Heart left ventricle (tissue), 16 donors: ENCODE measurements at regions not wholly inside any gene's neighbourhood (a gene's known extent, or its start where the extent isn't known, plus 50 kb on each side); places are given as distances from the start of the nearest gene placed in this dataset.

ENCODE experiments used
- ATAC-seq, 4 donors: fragments of 200-7000 bp; cut with Tn5 transposase; one replicate each; pipeline ENCODE4 v1.9.1; 2020 to 2022; ENCODE audit warnings: moderate library complexity in 4 of 4, mild to moderate bottlenecking in 3 of 4, moderate number of reproducible peaks in 1 of 4
- DNase-seq, 5 donors: peaks; one replicate each; pipeline ENCODE4 v3.0.0-alpha.2; 2020
- H3K27ac ChIP-seq, 12 donors: fragments of 200-600 bp; sonication (generic) in 4 of 12; one replicate each; pipeline versions ENCODE4 v1.5.0 to v1.8.0; 2016 to 2022; ENCODE audit warnings: mild to moderate bottlenecking in 2 of 12
- H3K27me3 ChIP-seq, 9 donors: fragments of 200-600 bp; sonication (generic) in 2 of 9; one replicate each; pipeline versions ENCODE4 v1.5.1 to v1.8.0; 2016 to 2022; ENCODE audit warnings: mild to moderate bottlenecking in 3 of 9
- H3K36me3 ChIP-seq, 9 donors: fragments of 200-600 bp; sonication (generic) in 2 of 9; one replicate each; pipeline versions ENCODE4 v1.5.0 to v1.8.0; 2018 to 2022; ENCODE audit warnings: mild to moderate bottlenecking in 2 of 9
- H3K4me1 ChIP-seq, 12 donors: fragments of 200-600 bp; sonication (generic) in 4 of 12; one replicate each; pipeline versions ENCODE4 v1.5.0 to v1.8.0; 2016 to 2022; ENCODE audit warnings: mild to moderate bottlenecking in 3 of 12
- H3K4me3 ChIP-seq, 12 donors: fragments of 200-600 bp; sonication (generic) in 4 of 12; one replicate each; pipeline versions ENCODE4 v1.5.0 to v1.8.0; 2017 to 2022; ENCODE audit warnings: mild to moderate bottlenecking in 9 of 12, moderate library complexity in 4 of 12
- H3K9me3 ChIP-seq, 12 donors: fragments of 200-600 bp; sonication (generic) in 4 of 12; one replicate each; pipeline versions ENCODE4 v1.5.0 to v1.8.0; 2016 to 2022; ENCODE audit warnings: mild to moderate bottlenecking in 1 of 12
- CTCF ChIP-seq, 12 donors: fragments of 200-600 bp; sonication (generic) in 4 of 12; IDR thresholded peaks; one replicate each; pipeline versions ENCODE4 v1.5.0 to v1.8.0; 2018 to 2022; ENCODE audit warnings: antibody characterized with exemption in 12 of 12, mild to moderate bottlenecking in 5 of 12
- POLR2A ChIP-seq, 2 donors: fragments of 450-650 bp; IDR thresholded peaks; one replicate each; pipeline ENCODE4 v1.6.1; 2017; ENCODE audit warnings: antibody characterized with exemption in 2 of 2, mild to moderate bottlenecking in 2 of 2, moderate library complexity in 2 of 2
- WGBS, 4 donors: extraction: QIAGEN DNeasy Blood & Tissue Kit in 2 of 4; methylation state at CpG; one replicate each; pipeline versions ENCODE4 v1.1.5 to v1.1.7; 2013 to 2018; 5-methylcytosine and 5-hydroxymethylcytosine counted together
- intact Hi-C, 10 donors: fragments of 100-400 bp; cut with DNase I; formaldehyde crosslinking; loops; one replicate each; pipeline versions ENCODE4 v1.11.1 to v1.14.2; 2022
- donor health status: ischemic (EF 13 %, LVEDD 7.1; RV severe dilation, severe dysfunction).
- donor health status: healthy with polysubstance abuse.
- donor health status: DM: no; HTN: yes; CAD: no.
- donor health status: DM: no; HTN: no; CAD: no.
- donor health status: ischemic (EF 25% LVEDD 6.9; RV normal size, moderate dysfunction).
- donor health status: ischemic (EF 25% LVEDD 5.7; RV mildly dilated, moderate dysfunction).
- donor health status: healthy.
- donor health status: DM: yes; HTN: yes; CAD: no.
- donor health status: ischemic (EF 35%, LVEDD 5.7; RV mildly dilated, moderate dysfunction).
- donor health status: nonischemic (EF 11% LVEDD 7.7; RV severe dilation, severe dysfunction).
- donor health status: DM: yes; HTN: yes; CAD: no.
- donor health status: PGD.
- donor health status: ischemic (EF 29% LVEDD 5.4; RV normal size, mild dysfunction).
- donor health status: nonischemic (EF 23%, LVEDD 6.1; RV moderate dilation, normal function).

GRCh38 chr4:110860901-110861300 is 238.0 kb upstream of the PITX2 start:
- no peak for DNase-seq
- no peak for ATAC-seq
- H3K4me1 ChIP-seq: no peaks in the 10 kb centered on the region
- H3K4me3 ChIP-seq: no peak overlapping the region
- no peak overlapping the region for H3K27ac ChIP-seq
- TF ChIP-seq POLR2A (IDR thresholded peaks at IDR 0.05) (no peak), CTCF (IDR thresholded peaks at IDR 0.05) (no peak)
- intact Hi-C loops: no loop called here
- H3K36me3 ChIP-seq: no peaks in the 10 kb centered on the region
- WGBS, 4 donors: 75 to 100% (median 88%) methylated on average over 1 of the region's 1 CpG
- no peaks in the 10 kb centered on the region for H3K9me3 ChIP-seq
- no peaks in the 10 kb centered on the region for H3K27me3 ChIP-seq

- no peak overlapping the region for H3K27ac ChIP-seq
- no peaks in the 10 kb centered on the region for H3K27me3 ChIP-seq
- TF ChIP-seq POLR2A (IDR thresholded peaks at IDR 0.05) (no peak), CTCF (IDR thresholded peaks at IDR 0.05) (no peak)
- no peak overlapping the region for H3K4me3 ChIP-seq
- no peak for ATAC-seq
- no peak for DNase-seq
- H3K4me1 ChIP-seq: peaks cover 0 to 15% (median 0%) of the 10 kb centered on the region in 12 donors
- H3K36me3 ChIP-seq: no peaks in the 10 kb centered on the region
- H3K9me3 ChIP-seq: no peaks in the 10 kb centered on the region
- intact Hi-C loops: no loop called here
- 10 to 46% (median 31%) methylated on average over 1 of the region's 1 CpG for WGBS, 4 donors
These were observed 242.9 kb upstream of the PITX2 start for GRCh38 chr4:110865611-110866259.

- TF ChIP-seq POLR2A (IDR thresholded peaks at IDR 0.05) (no peak), CTCF (IDR thresholded peaks at IDR 0.05) (no peak)
- no peaks in the 10 kb centered on the region for H3K27me3 ChIP-seq
These were observed 244.5 kb upstream of the PITX2 start for GRCh38 chr4:110867251-110867960.

GRCh38 chr4:110867981-110868720 is 245.3 kb upstream of the PITX2 start:
- TF ChIP-seq POLR2A (IDR thresholded peaks at IDR 0.05) (no peak), CTCF (IDR thresholded peaks at IDR 0.05) (no peak)
- Histone ChIP-seq H3K4me1 (peaks cover 0 to 15% (median 0%) of the 10 kb centered on the region in 12 donors), H3K27ac (no peak overlapping the region), H3K9me3 (no peaks in the 10 kb centered on the region), H3K4me3 (no peak overlapping the region), H3K36me3 (no peaks in the 10 kb centered on the region), H3K27me3 (no peaks in the 10 kb centered on the region)
- DNase-seq (no peak), ATAC-seq (no peak)
- 59 to 78% (median 66%) methylated on average over 2 of the region's 2 CpGs for WGBS, 4 donors
- intact Hi-C loops: no loop called here

More at GRCh38 chr4:110867251-110867960, 244.5 kb upstream of the PITX2 start:
- no peak overlapping the region for H3K27ac ChIP-seq
- ATAC-seq (no peak), DNase-seq (no peak)
- 78 to 84% (median 81%) methylated on average over 3 of the region's 3 CpGs for WGBS, 4 donors
- intact Hi-C loops: no loop called here
- peaks cover 0 to 15% (median 0%) of the 10 kb centered on the region in 12 donors for H3K4me1 ChIP-seq
- no peak overlapping the region for H3K4me3 ChIP-seq
- no peaks in the 10 kb centered on the region for H3K9me3 ChIP-seq
- H3K36me3 ChIP-seq: no peaks in the 10 kb centered on the region
